Gastrocnemius medialis (tissue), 4 donors: ENCODE measurements at regions not wholly inside any gene's neighbourhood (a gene's known extent, or its start where the extent isn't known, plus 50 kb on each side); places are given as distances from the start of the nearest gene placed in this dataset.
"Not testable (repeated sequence)": the region's sequence is repeated elsewhere in the genome, so short reads cannot be mapped to it uniquely, and the experiment has no call there.

Source experiments
- ATAC-seq, 2 donors: fragments of 150-250 bp; one replicate each; pipeline ENCODE4 v1.9.1; 2016
- DNase-seq, 2 donors: peaks; one replicate each; pipeline ENCODE4 v3.0.0-alpha.2; 2019
- H3K27ac ChIP-seq, 4 donors: fragments of 200-600 bp; sonication (generic); 1 replicate in 1 of 4; 2 replicates in 3 of 4; pipeline ENCODE4 v1.5.1; 2016 to 2018; ENCODE audit warnings: mild to moderate bottlenecking in 2 of 4, moderate library complexity in 1 of 4
- H3K27me3 ChIP-seq, 3 donors: fragments of 200-600 bp; sonication (generic) in 2 of 3; 1 replicate in 1 of 3; 2 replicates in 2 of 3; pipeline versions ENCODE4 v1.5.1 to v1.6.0; 2016 to 2019; ENCODE audit warnings: mild to moderate bottlenecking in 1 of 3, moderate library complexity in 1 of 3
- H3K36me3 ChIP-seq, 2 donors: fragments of 200-600 bp; sonication (generic) in 1 of 2; one replicate each; pipeline ENCODE4 v1.5.1; 2017 to 2018
- H3K4me1 ChIP-seq, 2 donors: fragments of 200-600 bp; sonication (generic) in 1 of 2; one replicate each; pipeline ENCODE4 v1.5.1; 2016 to 2017; ENCODE audit warnings: mild to moderate bottlenecking in 2 of 2
- H3K4me3 ChIP-seq, 4 donors: fragments of 200-600 bp; sonication (generic) in 3 of 4; 1 replicate in 1 of 4; 2 replicates in 3 of 4; pipeline ENCODE4 v1.5.1; 2016 to 2019; ENCODE audit warnings: mild to moderate bottlenecking in 2 of 4
- H3K9me3 ChIP-seq, 3 donors: fragments of 200-600 bp; sonication (generic) in 2 of 3; 1 replicate in 1 of 3; 2 replicates in 2 of 3; pipeline ENCODE4 v1.5.1; 2016 to 2019
- CTCF ChIP-seq, 5 experiments: fragments of 450-650 bp in 3 of 5; fragments of 200-600 bp in 2 of 5; sonication (generic) in 2 of 5; IDR thresholded peaks in 4 of 5; conservative IDR thresholded peaks in 1 of 5; 1 replicate in 4 of 5; 2 replicates in 1 of 5; pipeline ENCODE4 v1.5.1; 2016 to 2019; ENCODE audit warnings: antibody characterized with exemption in 5 of 5, mild to moderate bottlenecking in 3 of 5, moderate library complexity in 3 of 5
- POLR2A ChIP-seq, 2 donors: fragments of 450-650 bp; IDR thresholded peaks; one replicate each; pipeline ENCODE4 v1.6.1; 2017; ENCODE audit warnings: antibody characterized with exemption in 2 of 2, mild to moderate bottlenecking in 2 of 2, moderate library complexity in 2 of 2
- in situ Hi-C, 4 donors: fragments of 200-750 bp; cut with MboI; loops; one replicate each; pipeline versions ENCODE4 v1.15.0 to v1.8.0; 2017; ENCODE audit warnings: low sequenced_read_pairs in 4 of 4
- intact Hi-C: fragments of 100-400 bp; cut with DNase I; formaldehyde crosslinking; loops from one replicate; pipeline ENCODE4 v1.15.1; 2023; ENCODE audit warnings: low total_unique reads

GRCh38 chr16:51982715-51983680 lies 563.9 kb downstream of the TOX3 start:
- Histone ChIP-seq H3K27ac (no peak overlapping the region), H3K4me3 (no peak overlapping the region), H3K9me3 (no peaks in the 10 kb centered on the region), H3K36me3 (no peaks in the 10 kb centered on the region), H3K4me1 (no peaks in the 10 kb centered on the region), H3K27me3 (no peaks in the 10 kb centered on the region)
- ATAC-seq = no peak
- intact Hi-C loops (no loop called here), in situ Hi-C loops (no loop called here)
- TF ChIP-seq POLR2A (IDR thresholded peaks at IDR 0.05) (no peak), CTCF (IDR thresholded peaks at IDR 0.05 in 4 of 5, conservative IDR thresholded peaks at IDR 0.05 in 1 of 5) (peak in 1 of 5 experiments; percentile 40)
- no peak for DNase-seq

GRCh38 chr16:51981725-51982124 lies 565.2 kb downstream of the TOX3 start:
- in situ Hi-C loops = no loop called here
- intact Hi-C loops = no loop called here
- no peak for TF ChIP-seq CTCF (IDR thresholded peaks at IDR 0.05 in 4 of 5, conservative IDR thresholded peaks at IDR 0.05 in 1 of 5)
- TF ChIP-seq POLR2A (IDR thresholded peaks at IDR 0.05) = no peak

GRCh38 chr16:51977506-51977905 lies 569.4 kb downstream of the TOX3 start:
- H3K4me3 ChIP-seq, in situ Hi-C loops, H3K27ac ChIP-seq, H3K4me1 ChIP-seq, H3K27me3 ChIP-seq, H3K9me3 ChIP-seq, intact Hi-C loops, DNase-seq, H3K36me3 ChIP-seq, ATAC-seq: not testable (repeated sequence)

More at GRCh38 chr16:51981725-51982124, 565.2 kb downstream of the TOX3 start:
- Histone ChIP-seq H3K27me3 (no peaks in the 10 kb centered on the region), H3K9me3 (no peaks in the 10 kb centered on the region), H3K4me1 (no peaks in the 10 kb centered on the region), H3K27ac (no peak overlapping the region), H3K36me3 (no peaks in the 10 kb centered on the region), H3K4me3 (no peak overlapping the region)
- no peak for DNase-seq
- no peak for ATAC-seq

DNA sequence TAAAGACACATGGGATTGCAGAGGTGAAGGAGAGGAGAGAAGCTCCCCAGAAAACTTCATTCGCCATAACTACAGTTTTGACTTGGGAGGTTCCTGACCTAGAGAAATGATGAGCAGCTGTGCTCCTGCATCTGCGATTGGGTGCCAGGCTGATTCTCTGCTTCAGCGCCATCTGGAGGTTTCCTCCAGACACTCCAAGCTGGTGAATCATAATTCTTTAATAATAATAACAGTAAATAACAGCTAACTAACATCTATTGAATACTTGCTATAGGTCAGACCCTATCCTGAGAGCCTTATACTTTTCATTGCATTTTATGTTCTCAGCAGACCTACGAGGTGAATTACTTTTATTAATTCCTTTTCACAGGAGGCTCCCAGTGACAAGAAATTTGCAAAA lies 575.8 kb downstream of the TOX3 start:
- intact Hi-C loops (no loop called here), in situ Hi-C loops (no loop called here)
- Histone ChIP-seq H3K9me3 (no peaks in the 10 kb centered on the region), H3K27ac (no peak overlapping the region), H3K36me3 (no peaks in the 10 kb centered on the region), H3K4me1 (no peaks in the 10 kb centered on the region), H3K4me3 (no peak overlapping the region), H3K27me3 (no peaks in the 10 kb centered on the region)
- no peak for DNase-seq
- TF ChIP-seq POLR2A (IDR thresholded peaks at IDR 0.05) (no peak), CTCF (IDR thresholded peaks at IDR 0.05 in 4 of 5, conservative IDR thresholded peaks at IDR 0.05 in 1 of 5) (no peak)
- ATAC-seq = no peak

GRCh38 chr16:51968749-51969148 lies 578.2 kb downstream of the TOX3 start:
- no peaks in the 10 kb centered on the region for H3K36me3 ChIP-seq
- in situ Hi-C loops = no loop called here
- DNase-seq (no peak), ATAC-seq (no peak)
- no peak overlapping the region for H3K4me3 ChIP-seq
- H3K9me3 ChIP-seq = no peaks in the 10 kb centered on the region
- H3K27ac ChIP-seq = no peak overlapping the region
- no peaks in the 10 kb centered on the region for H3K4me1 ChIP-seq
- no peak for TF ChIP-seq POLR2A (IDR thresholded peaks at IDR 0.05)
- no peak for TF ChIP-seq CTCF (IDR thresholded peaks at IDR 0.05 in 4 of 5, conservative IDR thresholded peaks at IDR 0.05 in 1 of 5)
- H3K27me3 ChIP-seq = no peaks in the 10 kb centered on the region
- intact Hi-C loops = no loop called here
